NCI-H2029 (cell line): ENCODE measurements at regions not wholly inside any gene's neighbourhood (a gene's known extent, or its start where the extent isn't known, plus 50 kb on each side); places are given as distances from the start of the nearest gene placed in this dataset.
A peak's percentile ranks its signal among the peaks of the same experiment; 100 is the strongest.

ENCODE experiments used
- DNase-seq: peaks from one replicate; lab custom pipeline; 2025; lab: John Stamatoyannopoulos, UW

- DNase-seq: no peak
Observed at GRCh38 chr10:2858452-2858851, 208.9 kb upstream of the PFKP start.

GRCh38 chr10:2856598-2856997 is 210.8 kb upstream of the PFKP start:
- DNase-seq: no peak

- no peak for DNase-seq
Observed at GRCh38 chr10:2852574-2853323, 214.6 kb upstream of the PFKP start.

- peak; percentile 60 for DNase-seq
Observed at GRCh38 chr10:2851566-2851965, 215.8 kb upstream of the PFKP start.

- DNase-seq: no peak
Observed at GRCh38 chr10:2850202-2850601, 217.1 kb upstream of the PFKP start.

- no peak for DNase-seq
Observed at GRCh38 chr10:2844925-2845324, 222.4 kb upstream of the PFKP start.

GRCh38 chr10:2839081-2839725 is 228.1 kb upstream of the PFKP start:
- peak; percentile 70 for DNase-seq

GRCh38 chr10:2837674-2838073 is 229.7 kb upstream of the PFKP start:
- DNase-seq: no peak

- no peak for DNase-seq
Observed at GRCh38 chr10:2836921-2837662, 230.3 kb upstream of the PFKP start.

GRCh38 chr10:2834214-2834613 is 233.1 kb upstream of the PFKP start:
- DNase-seq: no peak

GRCh38 chr10:2831509-2831908 is 235.8 kb upstream of the PFKP start:
- DNase-seq: no peak

GRCh38 chr10:2828741-2829140 is 238.6 kb upstream of the PFKP start:
- DNase-seq: no peak

- no peak for DNase-seq
Observed at GRCh38 chr10:2826675-2827074, 240.7 kb upstream of the PFKP start.

GRCh38 chr10:2825841-2826240 is 241.5 kb upstream of the PFKP start:
- DNase-seq: no peak

- no peak for DNase-seq
Observed at GRCh38 chr10:2817940-2818636, 249.3 kb upstream of the PFKP start.

GRCh38 chr10:2813693-2814092 is 253.7 kb upstream of the PFKP start:
- no peak for DNase-seq

- DNase-seq: no peak
Observed at GRCh38 chr10:2813286-2813685, 254.1 kb upstream of the PFKP start.

GRCh38 chr10:2812631-2813030 is 254.7 kb upstream of the PFKP start:
- no peak for DNase-seq

GRCh38 chr10:2800178-2800577 is 267.2 kb upstream of the PFKP start:
- DNase-seq: no peak

- DNase-seq: peak; percentile 27
Observed at GRCh38 chr10:2798336-2799022, 268.9 kb upstream of the PFKP start.

- no peak for DNase-seq
Observed at GRCh38 chr10:2791774-2792443, 275.4 kb upstream of the PFKP start.
